NCI-H2107 treated with DMSO at 0.1 percent for 48 hours (cell line): ENCODE measurements at regions not wholly inside any gene's neighbourhood (a gene's known extent, or its start where the extent isn't known, plus 50 kb on each side); places are given as distances from the start of the nearest gene placed in this dataset.
"Not testable (repeated sequence)": the region's sequence is repeated elsewhere in the genome, so short reads cannot be mapped to it uniquely, and the experiment has no call there.

Experiments
- DNase-seq: peaks from one replicate; lab custom pipeline; 2025; ENCODE audit not compliant: unreplicated experiment; lab: John Stamatoyannopoulos, UW

DNA sequence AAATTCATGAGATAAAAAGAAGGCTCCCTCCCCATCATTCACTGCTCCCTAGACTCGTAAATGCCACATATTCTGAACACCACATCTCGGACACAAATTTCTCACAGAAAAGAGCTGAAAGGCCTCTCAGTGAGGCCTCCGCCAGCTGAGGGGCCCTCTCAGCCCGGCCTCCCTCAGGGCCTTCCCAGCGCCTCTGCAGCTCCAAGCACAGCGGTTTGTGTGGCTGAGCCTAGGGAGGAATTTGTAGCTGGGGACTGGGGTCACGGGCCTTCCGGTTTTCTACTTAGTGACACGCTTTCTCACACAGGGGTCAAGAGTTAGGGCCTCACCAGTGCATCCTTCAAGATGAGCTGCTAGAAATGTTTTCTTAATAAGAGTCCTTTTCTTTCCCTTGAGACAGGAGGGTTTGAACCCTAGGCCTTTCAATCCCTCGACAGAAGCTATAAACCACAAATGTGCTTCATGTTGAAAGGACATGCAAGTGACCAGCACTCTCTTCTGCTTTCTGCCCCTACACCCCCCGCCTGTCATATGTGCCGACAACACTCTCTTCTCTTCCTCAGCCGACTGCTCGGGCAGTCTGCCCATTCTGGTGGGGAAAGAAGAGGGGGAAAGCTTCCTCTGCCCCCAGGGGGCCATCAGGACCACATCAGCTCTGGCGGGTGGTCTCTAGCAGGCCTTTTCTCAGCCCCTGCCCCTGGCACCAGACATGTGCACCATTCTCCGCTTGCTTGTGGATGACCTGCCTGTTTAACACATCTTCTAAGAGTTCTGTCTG, 104.9 kb downstream of the CHIC2 start:
- DNase-seq: no peak

DNA sequence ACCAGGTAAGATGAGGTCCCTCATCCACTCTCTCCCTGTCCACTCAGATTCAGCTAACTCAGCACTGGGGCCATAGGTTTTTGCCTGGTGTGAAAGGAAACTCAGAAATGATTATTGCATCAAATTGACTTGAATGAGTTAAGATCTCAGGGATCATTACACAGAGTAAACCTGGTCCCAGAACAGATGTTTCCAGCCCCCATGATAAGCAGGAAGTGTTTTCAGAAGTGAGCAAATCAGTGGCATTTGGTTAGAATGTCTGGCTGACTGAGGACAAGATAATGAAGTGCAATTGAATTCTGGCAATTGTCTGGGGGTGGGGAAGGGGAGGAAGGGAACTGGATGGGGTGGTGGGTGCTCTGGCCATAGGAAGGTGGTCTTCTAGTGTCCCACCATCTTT, 108.0 kb downstream of the CHIC2 start:
- no peak for DNase-seq

DNA sequence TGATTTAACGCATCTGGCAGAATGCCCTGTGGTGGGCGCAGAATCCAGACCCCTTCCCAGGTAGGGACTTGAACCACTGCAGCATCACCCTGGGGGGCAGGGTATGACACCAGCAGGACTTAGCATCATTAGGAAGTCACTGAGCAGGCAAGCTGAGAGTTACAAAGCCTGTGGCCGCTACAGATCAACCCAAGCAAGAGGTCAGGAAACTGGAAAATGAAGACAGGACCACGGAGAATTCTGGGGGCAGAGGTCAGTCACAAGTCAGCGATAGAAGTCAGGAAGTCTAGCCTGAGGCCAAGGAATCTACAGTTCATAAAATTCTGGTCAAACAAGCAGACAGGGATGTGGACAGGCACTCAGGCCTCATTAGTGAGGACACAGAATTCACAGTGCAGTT, 108.4 kb downstream of the CHIC2 start:
- DNase-seq: no peak

DNA sequence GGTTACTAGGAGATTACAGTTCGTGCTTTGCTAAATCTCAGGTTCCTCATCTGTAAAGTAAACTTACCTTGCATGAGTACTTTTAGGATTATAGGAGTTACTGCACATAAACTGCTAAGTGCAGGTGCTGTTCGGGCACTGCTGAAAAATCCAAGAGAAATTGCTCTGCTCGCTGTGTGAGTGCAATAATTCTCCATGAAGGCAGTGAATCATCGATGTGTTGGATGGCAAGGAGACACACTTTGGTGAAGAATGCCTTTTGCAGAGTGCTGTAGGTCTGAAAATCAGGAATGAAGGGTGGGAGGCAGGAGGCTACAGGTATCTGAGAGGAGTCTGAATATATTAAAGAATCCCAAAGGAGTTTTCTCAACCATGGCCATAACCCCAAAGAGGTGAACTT, 113.0 kb downstream of the CHIC2 start:
- DNase-seq: no peak

DNA sequence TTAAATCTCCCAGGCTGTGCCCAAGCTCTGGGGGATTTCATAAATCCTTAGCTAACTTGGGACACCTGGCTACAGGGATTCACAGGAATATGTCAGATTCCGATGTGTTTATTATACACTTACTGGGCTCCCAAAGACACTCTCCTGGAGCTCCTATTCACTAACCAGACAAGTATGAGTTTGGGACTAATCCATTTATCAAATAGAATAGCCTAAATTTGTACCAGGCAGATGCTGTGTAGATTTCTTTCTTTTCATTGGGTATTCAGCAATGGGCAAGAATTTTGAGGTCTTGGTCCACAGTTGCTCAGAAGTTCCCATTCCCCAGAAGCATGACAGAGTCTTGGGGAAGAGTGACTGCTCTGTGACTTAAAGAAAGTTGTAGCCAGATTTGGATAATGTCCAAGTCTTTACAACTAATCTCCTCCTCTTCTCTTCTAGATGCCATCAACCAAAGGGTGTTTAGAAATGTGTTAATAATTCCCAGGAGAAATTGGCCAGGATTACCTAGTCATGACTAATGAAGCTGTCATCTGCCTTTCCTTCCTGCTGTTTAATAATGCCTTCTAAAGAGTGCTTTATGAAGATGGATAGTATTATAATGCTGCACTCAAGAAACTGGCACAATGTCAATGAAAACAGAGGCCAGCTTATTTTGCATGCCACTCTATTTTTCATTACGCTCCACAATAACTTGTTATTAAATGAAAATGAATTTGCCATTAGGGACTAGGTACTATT, 120.9 kb downstream of the CHIC2 start:
- no peak for DNase-seq

DNA sequence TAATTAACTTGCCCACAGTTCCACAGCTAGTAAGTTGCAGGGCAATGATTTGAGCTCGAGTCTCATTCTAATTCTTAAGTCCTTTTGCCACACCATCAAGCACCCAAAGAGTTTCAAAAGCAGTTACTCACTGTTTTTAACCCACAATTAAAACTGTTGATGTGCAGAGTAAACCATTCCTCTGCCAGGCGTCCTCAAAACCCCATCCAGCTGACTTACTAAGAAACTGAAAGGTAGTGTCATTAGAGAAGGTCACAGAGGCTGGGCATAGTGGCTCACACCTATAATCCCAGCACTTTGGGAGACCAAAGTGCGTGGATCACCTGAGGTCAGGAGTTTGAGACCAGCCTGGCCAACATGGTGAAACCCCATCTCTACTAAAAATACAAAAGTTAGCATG, 121.7 kb downstream of the CHIC2 start:
- no peak for DNase-seq

DNA sequence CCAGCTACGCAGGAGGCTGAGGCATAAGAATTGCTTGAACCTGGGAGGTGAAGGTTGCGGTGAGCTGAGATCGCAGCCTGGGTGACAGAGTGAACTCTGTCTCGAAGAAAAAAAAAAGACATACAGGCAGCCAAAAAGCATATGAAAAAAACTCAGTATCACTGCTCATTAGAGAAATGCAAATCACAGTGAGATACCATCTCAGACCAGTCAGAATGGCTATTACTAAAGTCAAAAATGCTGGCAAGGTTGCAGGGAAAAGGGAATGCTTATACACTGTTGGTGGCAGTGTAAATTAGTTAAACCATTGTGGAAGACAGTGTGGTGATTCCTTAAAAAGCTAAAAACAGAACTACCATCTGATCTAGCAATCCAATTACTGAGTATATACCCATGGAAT, 123.1 kb downstream of the CHIC2 start:
- no peak for DNase-seq

DNA sequence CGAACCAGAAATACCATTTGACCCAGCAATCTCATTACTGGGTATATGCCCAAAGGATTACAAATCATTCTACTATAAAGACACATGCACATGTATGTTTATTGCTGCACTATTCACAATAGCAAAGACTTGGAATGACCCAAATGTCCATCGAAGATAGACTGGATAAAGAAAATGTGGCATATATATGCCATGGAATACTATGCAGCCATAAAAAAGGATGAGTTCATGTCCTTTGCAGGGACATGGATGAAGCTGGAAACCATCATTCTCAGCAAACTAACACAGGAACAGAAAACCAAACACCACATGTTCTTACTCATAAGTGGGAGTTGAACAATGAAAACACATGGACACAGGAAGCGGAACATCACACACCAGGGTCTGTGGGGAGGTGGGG, 124.5 kb downstream of the CHIC2 start:
- DNase-seq: not testable (repeated sequence)

DNA sequence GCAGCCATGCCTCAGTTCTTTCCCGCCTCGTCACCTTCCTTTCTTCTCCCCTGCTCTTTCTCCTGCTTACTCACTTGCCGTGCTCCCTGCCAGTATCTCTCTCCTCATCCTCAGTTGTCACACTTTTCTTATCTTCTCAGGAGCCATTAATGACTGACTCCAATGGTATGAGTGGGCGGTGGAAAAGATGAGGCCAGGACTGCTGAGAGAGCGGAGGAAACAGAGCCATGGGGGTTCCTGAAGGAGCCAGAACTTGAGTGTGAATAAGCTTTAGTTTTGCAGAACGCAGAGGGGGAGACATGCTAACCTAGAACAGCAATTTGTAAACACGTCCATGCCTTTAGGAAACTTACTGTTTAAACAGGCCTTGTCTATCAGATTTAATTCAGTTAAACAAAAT, 126.5 kb downstream of the CHIC2 start:
- no peak for DNase-seq

DNA sequence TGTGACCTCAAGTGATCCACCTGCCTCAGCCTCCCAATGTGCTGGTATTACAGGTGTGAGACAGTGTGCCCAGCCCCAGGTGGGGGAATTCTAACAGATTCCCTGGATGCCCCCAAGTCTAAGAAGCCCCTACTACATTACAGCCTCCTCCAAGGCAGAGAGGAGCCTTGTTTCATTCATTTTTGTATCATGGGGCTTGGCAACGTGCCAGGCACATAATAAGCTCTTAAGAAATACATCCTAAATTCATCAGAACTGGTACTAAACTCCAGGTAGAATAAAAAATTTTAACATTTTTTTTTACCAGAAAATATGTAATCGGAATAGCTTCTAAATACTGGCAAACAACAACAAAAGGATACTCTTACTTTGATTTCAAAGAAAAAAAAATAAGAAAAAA, 127.1 kb downstream of the CHIC2 start:
- no peak for DNase-seq

DNA sequence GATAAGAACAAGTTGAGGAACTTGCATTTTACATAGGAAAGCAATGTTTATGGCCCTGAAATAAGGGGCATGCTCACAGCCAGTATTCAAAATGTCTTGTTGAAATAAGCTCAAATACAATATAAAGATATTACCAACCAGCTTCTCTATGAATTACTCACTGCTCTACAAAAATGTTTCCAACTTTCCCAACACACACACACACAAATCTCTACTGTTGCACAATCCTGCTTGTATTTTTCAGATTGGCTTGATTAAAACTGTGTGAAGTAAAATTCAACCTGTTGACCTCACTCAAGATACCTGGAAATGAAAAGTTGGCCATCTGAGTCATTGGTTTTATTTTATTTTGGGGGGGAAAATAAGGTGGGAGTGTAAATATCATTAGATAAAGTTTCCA, 128.6 kb downstream of the CHIC2 start:
- no peak for DNase-seq

DNA sequence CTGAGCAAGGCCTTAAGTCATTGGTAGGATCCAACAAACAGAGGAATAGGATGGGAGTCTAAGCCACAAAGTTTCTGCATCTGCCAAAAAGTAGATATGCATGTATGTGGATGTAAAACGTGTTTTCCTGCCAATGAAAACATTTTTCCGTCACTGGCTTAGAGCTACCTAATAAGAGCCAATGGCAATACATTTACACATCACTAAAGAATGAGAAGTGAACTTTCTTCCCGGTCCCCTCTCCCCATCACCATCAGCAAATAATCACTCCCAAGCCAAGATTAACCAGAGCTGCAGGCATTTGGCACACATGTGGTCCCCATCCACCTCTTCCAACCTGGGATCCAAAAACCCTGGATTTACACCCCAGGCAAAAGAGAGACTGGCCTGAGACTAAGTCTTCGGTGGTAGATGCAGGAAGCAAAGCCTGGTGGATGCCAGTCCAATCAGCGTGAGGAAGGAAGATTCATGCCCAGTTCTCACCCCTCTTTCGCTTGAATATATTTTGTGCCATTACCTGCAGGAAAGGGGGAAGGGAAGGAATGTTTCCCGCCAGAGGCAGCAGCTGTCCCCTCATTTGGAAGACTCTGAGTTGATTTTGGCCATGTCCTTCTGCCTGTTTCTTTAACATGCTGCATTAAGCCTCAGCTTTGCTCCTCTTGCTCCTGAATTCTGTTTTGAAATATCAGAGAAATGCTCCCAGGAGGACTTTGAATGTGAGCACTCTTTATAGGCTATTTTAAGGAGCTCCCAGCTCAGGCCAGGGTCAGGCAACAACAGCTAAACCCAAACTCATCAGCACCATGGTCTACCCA, 131.4 kb downstream of the CHIC2 start:
- DNase-seq: no peak

DNA sequence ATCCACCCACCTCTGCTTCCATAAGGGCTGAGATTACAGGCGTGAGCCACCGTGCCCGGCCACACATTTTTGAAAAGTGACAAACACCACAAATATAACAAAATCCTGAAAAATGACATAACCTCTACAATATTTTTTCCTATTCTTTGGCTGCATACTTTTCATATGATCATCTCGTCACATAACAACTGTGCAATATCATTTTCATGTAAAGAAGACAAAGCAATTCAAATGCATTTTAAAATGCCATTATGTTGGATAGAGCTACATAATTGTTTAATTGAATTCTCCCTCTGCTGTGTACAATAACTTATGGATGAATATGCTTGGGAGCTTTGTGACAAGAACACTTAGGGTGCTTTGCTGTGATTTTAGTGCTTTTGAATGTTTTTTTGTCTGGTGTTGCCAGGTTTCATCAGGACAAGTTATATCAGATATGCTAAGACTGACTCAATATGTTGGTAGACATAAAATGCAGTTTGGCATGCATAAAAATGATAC, 132.9 kb downstream of the CHIC2 start:
- DNase-seq: no peak

DNA sequence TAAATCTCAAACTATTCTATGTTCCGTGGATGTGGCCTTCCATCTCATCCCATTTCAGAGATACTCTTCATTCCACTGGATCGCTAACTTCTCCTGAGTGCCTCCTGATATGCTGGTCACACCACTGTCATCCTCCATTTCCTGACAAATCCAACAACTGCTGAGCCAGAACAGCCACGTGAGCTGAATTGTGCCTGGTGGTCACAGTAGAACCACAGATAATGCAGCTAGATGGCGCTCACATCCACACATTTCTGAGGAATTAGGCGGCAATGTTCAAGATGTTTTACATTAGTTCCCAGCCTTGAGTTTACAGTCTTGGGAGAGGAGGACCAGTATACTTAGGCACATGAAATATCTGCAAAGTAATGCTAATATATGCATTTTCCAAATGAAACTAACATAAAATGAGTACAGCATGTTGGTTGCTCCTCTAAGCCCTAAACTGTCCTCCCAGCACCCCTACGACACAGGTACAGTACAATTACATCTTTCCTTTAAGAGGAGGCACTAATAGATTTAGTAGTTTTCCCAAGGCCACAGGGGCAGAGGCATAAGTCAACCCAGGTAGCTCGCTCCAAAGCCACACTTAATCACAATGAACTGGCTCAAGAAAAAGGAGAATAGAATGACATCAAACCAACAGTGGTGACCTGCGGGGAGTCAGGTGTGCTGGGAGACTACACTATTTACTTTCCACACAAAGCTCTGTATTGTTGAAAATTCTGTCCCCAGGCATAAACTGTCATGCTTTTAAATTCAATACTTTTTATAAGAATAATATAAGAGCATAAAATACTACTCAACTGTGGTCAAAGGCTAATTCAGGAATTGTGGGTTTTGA, 134.2 kb downstream of the CHIC2 start:
- peak; percentile 37 for DNase-seq

DNA sequence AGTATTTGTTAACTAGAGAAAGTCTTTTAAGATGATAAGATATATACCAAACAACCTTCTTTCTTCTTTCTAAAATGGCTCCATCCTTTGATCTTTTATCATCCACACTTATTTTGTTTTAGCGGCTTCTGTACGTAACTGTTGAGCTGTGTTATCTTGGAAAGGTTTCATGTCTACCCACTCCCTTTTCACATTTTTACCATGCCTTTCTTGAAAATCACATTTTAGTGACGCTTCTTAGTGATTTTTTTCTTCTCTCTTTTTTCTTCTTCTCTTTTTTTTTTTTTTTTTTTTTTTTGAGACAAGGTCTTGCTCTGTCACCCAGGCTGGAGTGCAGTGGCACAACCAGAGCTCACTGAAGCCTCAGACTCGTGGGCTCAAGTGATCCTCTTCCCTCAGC, 135.1 kb downstream of the CHIC2 start:
- no peak for DNase-seq

DNA sequence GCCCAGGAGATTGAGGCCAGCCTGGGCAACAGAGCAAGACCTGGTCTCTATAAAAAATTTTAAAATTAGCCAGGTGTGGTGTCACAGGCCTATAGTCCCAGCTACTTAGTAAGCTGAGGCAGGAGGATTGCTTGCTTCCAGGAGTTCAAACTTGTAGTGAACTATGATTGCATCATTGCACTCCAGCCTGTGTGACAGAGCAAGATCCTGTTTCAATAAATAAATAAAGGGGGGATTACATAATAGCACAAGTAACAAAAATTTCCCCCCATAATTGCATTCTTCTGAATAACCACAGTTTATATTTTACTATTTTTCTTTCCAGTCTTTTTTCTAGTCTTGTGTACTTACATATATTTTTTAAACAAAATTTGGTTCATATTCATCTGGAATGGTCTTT, 135.6 kb downstream of the CHIC2 start:
- no peak for DNase-seq

DNA sequence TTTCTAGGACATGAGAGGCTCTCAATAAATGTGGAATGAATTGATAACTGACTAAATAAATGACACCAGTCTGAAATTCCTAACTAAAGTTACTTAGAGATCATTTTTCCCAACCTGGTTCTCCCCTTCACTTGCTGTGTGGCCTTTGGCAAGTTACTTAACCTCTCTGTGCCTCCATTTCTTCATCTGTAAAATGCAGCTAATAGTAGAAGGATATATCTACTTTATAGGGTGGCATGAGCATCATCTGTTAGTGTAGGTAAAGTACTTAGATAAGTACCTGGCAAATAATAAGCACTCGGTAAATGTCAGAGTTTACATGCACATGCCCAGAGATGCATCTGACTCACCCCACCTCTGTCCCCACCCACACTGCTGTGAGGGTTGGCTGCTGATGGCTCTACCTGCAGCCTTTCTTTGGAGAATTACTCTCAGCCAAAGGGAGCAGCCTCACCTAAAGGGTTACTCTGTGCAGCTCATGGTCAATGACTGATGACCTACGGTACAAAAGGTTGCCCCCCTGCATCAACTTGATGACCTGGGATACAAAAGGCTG, 139.3 kb downstream of the CHIC2 start:
- DNase-seq: no peak

DNA sequence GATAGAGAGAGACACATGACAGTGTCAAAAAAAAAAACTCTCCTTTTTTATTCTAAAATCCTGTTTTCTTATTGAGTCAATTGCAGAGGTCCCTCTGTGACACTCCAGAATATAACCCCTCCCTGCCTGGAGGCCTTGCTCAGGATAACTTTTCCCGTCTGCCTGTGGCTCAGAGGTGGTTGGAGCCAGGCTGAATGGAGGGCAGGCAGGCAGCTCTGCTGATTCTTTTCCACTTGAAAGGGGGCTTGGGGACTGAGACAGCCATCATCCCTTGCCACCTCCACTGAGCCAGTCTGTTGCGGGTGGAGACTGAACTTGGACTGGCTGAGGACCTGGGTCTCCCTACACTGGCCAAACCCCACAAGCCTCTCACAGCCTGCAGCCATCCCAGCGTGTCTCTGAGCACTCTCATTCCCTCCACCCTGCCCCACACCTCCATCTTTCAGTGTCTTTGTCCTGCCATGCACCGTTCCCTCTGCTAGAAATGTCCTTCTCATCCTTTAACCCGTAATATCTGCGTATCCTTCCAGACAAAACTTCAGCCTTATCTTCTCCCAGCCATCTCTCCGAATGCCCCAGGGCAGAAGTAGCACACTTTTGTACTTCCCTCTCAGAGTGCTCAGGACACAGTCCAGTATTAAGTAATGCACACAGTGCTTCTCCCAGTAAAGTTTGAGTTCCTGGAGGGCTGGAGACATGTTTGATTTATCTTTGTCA, 139.9 kb downstream of the CHIC2 start:
- DNase-seq: no peak

DNA sequence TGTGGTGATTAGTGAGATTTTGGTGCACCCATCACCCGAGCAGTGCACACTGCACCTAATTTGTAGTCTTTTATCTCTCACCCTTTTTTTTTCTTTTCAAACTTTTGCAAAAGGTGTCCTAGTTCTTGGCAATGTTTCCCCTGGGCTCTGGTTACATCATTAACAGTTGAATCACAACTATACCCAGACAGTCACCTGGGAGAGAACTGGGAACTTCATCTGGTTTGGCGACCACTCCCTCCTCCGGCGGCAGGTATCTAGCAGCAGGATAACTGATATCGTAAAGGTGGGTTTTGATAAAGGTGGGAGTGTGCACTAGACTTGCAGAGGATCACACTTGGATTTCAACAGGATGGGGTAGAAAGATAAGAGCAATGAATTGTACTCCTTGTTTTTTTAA, 140.5 kb downstream of the CHIC2 start:
- no peak for DNase-seq

DNA sequence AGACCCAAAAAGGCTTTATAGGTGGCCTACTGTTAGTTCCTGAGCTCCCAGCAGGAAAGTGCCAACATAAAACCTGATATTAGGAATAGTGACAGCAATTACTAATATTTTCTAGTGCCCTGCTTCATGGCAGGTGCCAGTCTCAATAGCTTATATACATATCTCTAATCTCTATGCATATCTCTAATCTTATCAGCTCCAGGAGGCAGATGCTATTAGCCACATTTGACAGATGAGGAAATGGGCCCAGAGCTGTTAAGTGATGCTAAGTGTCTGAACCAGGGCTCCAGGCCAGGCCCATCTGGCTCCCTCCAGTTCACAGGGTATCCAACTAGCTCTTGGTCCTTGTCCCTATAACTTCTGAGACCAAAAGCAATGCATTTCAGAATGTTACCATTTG, 142.5 kb downstream of the CHIC2 start:
- DNase-seq: no peak
